ENCODE measurements at regions not wholly inside any gene's neighbourhood (a gene's known extent, or its start where the extent isn't known, plus 50 kb on each side); places are given as distances from the start of the nearest gene placed in this dataset.

- DNase-seq = no peak
These were observed 357.8 kb downstream of the DUSP6 start for GRCh38 chr12:88994537-88994936.

GRCh38 chr12:88993651-88994050 is 358.6 kb downstream of the DUSP6 start:
- peak; percentile 55 to 66 for DNase-seq

- DNase-seq = no peak
These were observed 366.2 kb downstream of the DUSP6 start for GRCh38 chr12:88986056-88986455.

GRCh38 chr12:88985631-88986030 is 366.7 kb downstream of the DUSP6 start:
- no peak for DNase-seq

- DNase-seq = no peak
These were observed 367.3 kb downstream of the DUSP6 start for GRCh38 chr12:88985011-88985410.

GRCh38 chr12:88982694-88983093 is 369.6 kb downstream of the DUSP6 start:
- DNase-seq = no peak

- no peak for DNase-seq
These were observed 375.2 kb downstream of the DUSP6 start for GRCh38 chr12:88977115-88977514.

- DNase-seq = no peak
These were observed 378.3 kb downstream of the DUSP6 start for GRCh38 chr12:88973998-88974397.

- DNase-seq = no peak
These were observed 381.6 kb downstream of the DUSP6 start for GRCh38 chr12:88970740-88971139.

- DNase-seq = no peak
These were observed 383.2 kb downstream of the DUSP6 start for GRCh38 chr12:88969127-88969526.

GRCh38 chr12:88960213-88960878 is 380.1 kb upstream of the KITLG start:
- no peak for DNase-seq

GRCh38 chr12:88958946-88959345 is 378.7 kb upstream of the KITLG start:
- no peak for DNase-seq

- no peak for DNase-seq
These were observed 377.9 kb upstream of the KITLG start for GRCh38 chr12:88958153-88958552.

GRCh38 chr12:88957358-88957757 is 377.1 kb upstream of the KITLG start:
- DNase-seq = no peak

GRCh38 chr12:88955531-88955930 is 375.3 kb upstream of the KITLG start:
- DNase-seq = no peak

- no peak for DNase-seq
These were observed 372.8 kb upstream of the KITLG start for GRCh38 chr12:88953029-88953586.

GRCh38 chr12:88952562-88952942 is 372.3 kb upstream of the KITLG start:
- no peak for DNase-seq

- no peak for DNase-seq
These were observed 371.7 kb upstream of the KITLG start for GRCh38 chr12:88951860-88952561.

- DNase-seq = no peak
These were observed 370.9 kb upstream of the KITLG start for GRCh38 chr12:88951177-88951576.

GRCh38 chr12:88947486-88948043 is 367.3 kb upstream of the KITLG start:
- DNase-seq = no peak

GRCh38 chr12:88946372-88946997 is 366.2 kb upstream of the KITLG start:
- peak; percentile 25 to 44 for DNase-seq

- no peak for DNase-seq
These were observed 364.9 kb upstream of the KITLG start for GRCh38 chr12:88945051-88945732.

GRCh38 chr12:88944397-88944796 is 364.1 kb upstream of the KITLG start:
- DNase-seq = peak; percentile 26 to 44
